Nephron (organoid): ENCODE measurements at regions not wholly inside any gene's neighbourhood (a gene's known extent, or its start where the extent isn't known, plus 50 kb on each side); places are given as distances from the start of the nearest gene placed in this dataset.
"Not testable (repeated sequence)": the region's sequence is repeated elsewhere in the genome, so short reads cannot be mapped to it uniquely, and the experiment has no call there.

Experiments used
- H3K27ac Mint-ChIP-seq, 3 experiments: 2 replicates each; pipeline ENCODE4 v1.8.0; 2020; ENCODE audit warnings: mixed read lengths in 3 of 3, mild to moderate bottlenecking in 2 of 3, moderate library complexity in 1 of 3
- H3K27me3 Mint-ChIP-seq: 2 replicates; pipeline ENCODE4 v1.8.0; 2021; ENCODE audit warnings: low read depth, mild to moderate bottlenecking, moderate library complexity, mixed read lengths
- H3K36me3 Mint-ChIP-seq: 2 replicates; pipeline ENCODE4 v1.8.0; 2020; ENCODE audit warnings: low read depth, mixed read lengths
- H3K4me1 Mint-ChIP-seq: 2 replicates; pipeline ENCODE4 v1.8.0; 2020; ENCODE audit warnings: mixed read lengths
- H3K4me3 Mint-ChIP-seq, 3 experiments: 2 replicates each; pipeline ENCODE4 v1.8.0; 2020; ENCODE audit warnings: mild to moderate bottlenecking in 3 of 3, mixed read lengths in 3 of 3, moderate library complexity in 2 of 3
- H3K9me3 Mint-ChIP-seq: 2 replicates; pipeline ENCODE4 v1.8.0; 2020; ENCODE audit warnings: mixed read lengths
- TF ChIP-seq, protein P1 (sequence below), 3 experiments: fragments of 200-600 bp; sonication (generic); IDR thresholded peaks; one replicate each; pipeline ENCODE4 v1.5.0; 2021; ENCODE audit warnings: antibody characterized with exemption in 3 of 3; ENCODE audit not compliant: unreplicated experiment in 3 of 3

DNA sequence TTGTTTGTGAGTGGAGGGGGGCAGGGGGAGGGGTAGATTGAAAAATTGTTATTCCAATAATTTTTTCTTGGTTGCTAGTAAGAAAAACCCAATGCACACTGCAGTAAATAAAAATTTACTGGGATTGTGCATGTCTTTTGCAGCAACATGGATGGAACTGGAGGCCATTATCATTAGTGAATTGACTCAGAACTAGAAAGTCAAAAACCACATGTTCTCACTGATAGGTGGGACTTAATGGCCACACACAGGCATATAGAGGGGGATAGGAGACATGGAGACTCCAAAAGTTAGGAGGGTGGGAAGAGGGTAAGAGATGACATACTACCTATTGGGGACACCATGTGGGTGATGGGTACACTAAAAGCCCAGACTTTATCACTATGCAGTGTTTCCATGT lies 67.2 kb downstream of the BUB3 start:
- Mint-ChIP-seq H3K27ac (no peak overlapping the region), H3K27me3 (peaks cover 4% of the 10 kb centered on the region), H3K4me1 (no peaks in the 10 kb centered on the region), H3K9me3 (peaks cover 11% of the 10 kb centered on the region), H3K36me3 (peaks cover 6% of the 10 kb centered on the region), H3K4me3 (no peak overlapping the region)
- TF ChIP-seq, protein P1, sequence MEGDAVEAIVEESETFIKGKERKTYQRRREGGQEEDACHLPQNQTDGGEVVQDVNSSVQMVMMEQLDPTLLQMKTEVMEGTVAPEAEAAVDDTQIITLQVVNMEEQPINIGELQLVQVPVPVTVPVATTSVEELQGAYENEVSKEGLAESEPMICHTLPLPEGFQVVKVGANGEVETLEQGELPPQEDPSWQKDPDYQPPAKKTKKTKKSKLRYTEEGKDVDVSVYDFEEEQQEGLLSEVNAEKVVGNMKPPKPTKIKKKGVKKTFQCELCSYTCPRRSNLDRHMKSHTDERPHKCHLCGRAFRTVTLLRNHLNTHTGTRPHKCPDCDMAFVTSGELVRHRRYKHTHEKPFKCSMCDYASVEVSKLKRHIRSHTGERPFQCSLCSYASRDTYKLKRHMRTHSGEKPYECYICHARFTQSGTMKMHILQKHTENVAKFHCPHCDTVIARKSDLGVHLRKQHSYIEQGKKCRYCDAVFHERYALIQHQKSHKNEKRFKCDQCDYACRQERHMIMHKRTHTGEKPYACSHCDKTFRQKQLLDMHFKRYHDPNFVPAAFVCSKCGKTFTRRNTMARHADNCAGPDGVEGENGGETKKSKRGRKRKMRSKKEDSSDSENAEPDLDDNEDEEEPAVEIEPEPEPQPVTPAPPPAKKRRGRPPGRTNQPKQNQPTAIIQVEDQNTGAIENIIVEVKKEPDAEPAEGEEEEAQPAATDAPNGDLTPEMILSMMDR (IDR thresholded peaks at IDR 0.05; ENCODE audit: unreplicated experiment in 3 of 3) = no peak

DNA sequence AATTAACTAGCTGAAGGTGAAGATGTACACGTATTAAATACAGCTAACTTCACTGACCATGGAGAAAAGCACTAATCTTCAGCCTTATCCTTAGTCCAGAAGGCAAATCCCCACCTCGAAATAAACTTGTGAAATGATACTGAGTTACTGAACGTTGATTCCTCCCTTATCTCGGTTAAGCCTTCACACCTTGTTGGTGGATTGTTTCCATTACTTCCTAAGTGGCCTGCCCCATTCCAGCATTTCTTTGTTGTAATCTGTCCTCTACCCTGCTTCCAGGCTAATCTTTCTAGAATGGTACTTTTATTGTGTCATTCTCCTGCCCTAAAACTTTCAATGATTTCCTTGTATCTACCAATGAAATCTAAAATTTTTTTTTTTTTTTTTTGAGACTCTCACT lies 68.6 kb downstream of the BUB3 start:
- TF ChIP-seq, protein P1 (IDR thresholded peaks at IDR 0.05; ENCODE audit: unreplicated experiment in 3 of 3) = no peak
- Mint-ChIP-seq H3K27me3 (peaks cover 4% of the 10 kb centered on the region), H3K27ac (peak overlapping the region in 1 of 3 experiments; percentile 92), H3K4me3 (no peak overlapping the region), H3K4me1 (no peaks in the 10 kb centered on the region), H3K36me3 (peaks cover 3% of the 10 kb centered on the region), H3K9me3 (no peaks in the 10 kb centered on the region)

DNA sequence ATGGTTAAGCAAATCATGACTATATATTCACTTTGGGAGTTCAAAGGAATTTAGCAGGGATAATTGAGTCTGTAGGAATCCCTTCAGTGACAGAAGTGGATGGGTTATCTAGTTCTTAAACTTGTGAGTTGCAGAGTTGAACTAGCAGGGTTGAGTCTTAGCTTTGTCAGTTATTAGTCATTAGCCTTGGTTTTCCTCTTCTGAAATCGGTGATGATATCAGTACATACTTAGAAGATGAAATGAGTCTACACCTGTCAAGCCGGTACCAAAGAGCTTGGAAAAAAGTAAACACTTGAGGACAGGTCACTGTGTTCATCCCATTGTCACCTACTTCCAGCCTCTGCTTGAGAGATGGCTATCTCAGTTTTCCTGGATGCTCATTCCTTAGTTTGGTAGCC lies 73.5 kb downstream of the BUB3 start:
- H3K27ac Mint-ChIP-seq = no peak overlapping the region
- H3K27me3 Mint-ChIP-seq = peaks cover 10% of the 10 kb centered on the region
- H3K4me3 Mint-ChIP-seq = no peak overlapping the region
- H3K9me3 Mint-ChIP-seq = peaks cover 3% of the 10 kb centered on the region
- H3K36me3 Mint-ChIP-seq = peaks cover 11% of the 10 kb centered on the region
- H3K4me1 Mint-ChIP-seq = no peaks in the 10 kb centered on the region
- TF ChIP-seq, protein P1 (IDR thresholded peaks at IDR 0.05; ENCODE audit: unreplicated experiment in 3 of 3) = no peak

DNA sequence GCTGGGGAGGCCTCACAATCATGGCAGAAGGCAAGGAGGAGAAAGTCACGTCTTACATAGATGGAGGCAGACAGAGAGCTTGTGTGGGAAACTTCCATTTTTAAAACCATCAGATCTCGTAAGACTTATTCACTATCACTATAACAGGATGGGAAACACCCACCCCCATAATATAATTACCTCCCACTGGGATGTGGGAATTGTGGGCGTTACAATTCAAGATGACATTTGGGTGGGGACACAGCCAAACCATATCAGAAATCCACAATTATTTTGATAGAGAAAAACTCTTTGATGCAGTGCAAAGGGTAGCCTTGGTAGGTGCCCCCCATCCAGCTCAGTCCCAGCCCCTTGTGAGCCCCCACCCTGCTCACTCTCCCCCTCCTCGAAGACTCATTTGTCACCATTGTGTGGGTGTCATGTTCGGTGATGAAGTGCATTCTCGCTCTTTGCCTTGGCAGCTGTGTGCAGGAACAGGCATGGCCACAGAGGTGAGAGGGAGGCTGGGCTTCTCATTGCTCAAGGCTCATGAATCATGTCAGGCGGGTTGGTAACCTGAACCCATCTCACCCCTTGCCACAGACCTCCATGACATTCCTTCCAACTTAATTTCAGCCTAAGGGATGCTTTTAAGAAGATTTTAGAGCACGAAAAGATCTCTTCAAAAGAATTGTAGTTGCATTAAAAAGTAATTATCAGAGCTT lies 75.9 kb downstream of the BUB3 start:
- Mint-ChIP-seq H3K27me3 (peaks cover 8% of the 10 kb centered on the region), H3K36me3 (peaks cover 12% of the 10 kb centered on the region), H3K27ac (no peak overlapping the region), H3K4me3 (no peak overlapping the region), H3K4me1 (no peaks in the 10 kb centered on the region), H3K9me3 (peaks cover 13% of the 10 kb centered on the region)
- TF ChIP-seq, protein P1 (IDR thresholded peaks at IDR 0.05; ENCODE audit: unreplicated experiment in 3 of 3) = no peak

DNA sequence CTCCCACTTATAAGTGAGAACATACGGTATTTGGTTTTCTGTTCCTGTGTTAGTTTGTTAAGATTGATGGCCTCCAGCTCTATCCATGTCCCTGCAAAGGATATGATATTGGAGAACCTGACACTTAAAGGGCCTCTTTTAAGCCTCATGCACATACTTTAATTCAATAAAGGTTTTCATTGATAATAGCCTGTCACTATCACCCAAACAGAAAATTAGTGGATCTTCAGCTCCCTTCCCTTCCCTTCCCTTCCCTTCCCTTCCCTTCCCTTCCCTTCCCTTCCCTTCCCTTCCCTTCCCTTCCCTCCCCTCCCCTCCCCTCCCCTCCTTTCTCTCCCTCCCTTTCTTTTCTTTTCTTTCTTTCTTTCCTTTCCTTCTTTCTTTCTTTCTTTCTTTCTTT lies 78.7 kb downstream of the BUB3 start:
- H3K9me3 Mint-ChIP-seq = peaks cover 25% of the 10 kb centered on the region
- not testable (repeated sequence) for H3K27ac Mint-ChIP-seq, H3K4me1 Mint-ChIP-seq, H3K4me3 Mint-ChIP-seq
- H3K27me3 Mint-ChIP-seq = peaks cover 12% of the 10 kb centered on the region
- H3K36me3 Mint-ChIP-seq = peaks cover 16% of the 10 kb centered on the region

DNA sequence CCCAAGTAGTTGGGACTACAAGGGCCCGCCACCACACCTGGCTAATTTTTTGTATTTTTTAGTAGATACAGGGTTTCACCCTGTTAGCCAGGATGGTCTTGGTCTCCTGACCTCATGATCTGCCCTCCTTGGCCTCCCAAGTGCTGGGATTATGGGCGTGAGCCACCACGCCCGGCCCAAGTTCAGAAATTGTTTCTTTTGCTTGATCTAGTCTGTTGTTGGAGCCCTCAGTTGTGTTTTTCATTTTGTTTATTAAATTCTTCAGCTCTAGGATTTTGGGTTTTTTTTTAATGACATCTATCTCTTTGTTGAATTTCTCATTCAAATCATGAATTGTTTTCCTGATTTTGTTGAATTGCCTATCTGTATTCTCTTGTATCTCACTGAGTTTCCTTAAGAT lies 80.8 kb downstream of the BUB3 start:
- H3K4me3 Mint-ChIP-seq, H3K27ac Mint-ChIP-seq, H3K4me1 Mint-ChIP-seq: not testable (repeated sequence)
- peaks cover 25% of the 10 kb centered on the region for H3K9me3 Mint-ChIP-seq
- H3K27me3 Mint-ChIP-seq = peaks cover 12% of the 10 kb centered on the region
- peaks cover 16% of the 10 kb centered on the region for H3K36me3 Mint-ChIP-seq

DNA sequence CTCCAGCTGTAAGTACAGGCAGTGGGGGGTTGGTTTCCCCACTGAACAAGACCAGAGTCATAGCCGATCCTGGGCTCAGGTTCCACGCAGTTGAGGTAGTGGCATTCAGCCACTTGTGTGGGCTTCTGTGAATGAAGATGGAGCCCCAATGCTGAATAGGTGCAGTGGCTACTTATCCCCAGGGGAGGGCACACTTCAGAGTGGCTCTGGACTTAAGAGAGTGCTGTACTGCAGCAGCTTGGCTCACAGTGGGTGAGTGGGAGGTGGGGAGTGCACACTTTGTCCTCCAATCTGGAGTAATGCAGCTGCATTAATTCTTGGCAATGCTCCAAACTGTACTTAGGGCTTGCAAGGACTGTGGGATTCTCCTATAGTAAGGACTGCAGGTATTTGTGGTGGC lies 81.9 kb downstream of the BUB3 start:
- Mint-ChIP-seq H3K27ac (no peak overlapping the region), H3K4me3 (no peak overlapping the region), H3K36me3 (peaks cover 16% of the 10 kb centered on the region), H3K4me1 (no peaks in the 10 kb centered on the region), H3K9me3 (peaks cover 25% of the 10 kb centered on the region), H3K27me3 (peaks cover 12% of the 10 kb centered on the region)
- TF ChIP-seq, protein P1 (IDR thresholded peaks at IDR 0.05; ENCODE audit: unreplicated experiment in 3 of 3) = no peak
